ENCODE measurements at regions not wholly inside any gene's neighbourhood (a gene's known extent, or its start where the extent isn't known, plus 50 kb on each side); places are given as distances from the start of the nearest gene placed in this dataset.

DNA sequence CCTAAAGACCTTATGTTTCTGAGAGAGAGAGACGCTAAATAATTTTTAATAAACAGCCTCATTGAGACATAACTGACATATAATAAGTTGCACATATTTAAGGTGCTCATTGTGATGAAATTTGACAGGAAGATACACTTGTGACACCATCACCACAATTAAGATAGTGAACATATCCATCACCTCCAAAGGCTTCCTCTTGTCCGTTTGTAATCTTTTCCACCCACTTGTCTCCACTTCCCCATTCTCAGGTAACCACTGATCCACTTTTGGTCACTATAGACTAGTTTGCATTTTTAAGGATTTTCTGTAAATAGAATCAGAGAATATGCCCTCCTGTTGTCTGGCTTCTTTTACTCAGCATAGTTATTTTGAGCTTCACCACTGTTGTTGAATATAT is 195.1 kb upstream of the WDR11 start:
- Histone ChIP-seq H3K27ac (ENCODE audit: low read depth in 1 of 2, low read length in 2 of 2) (no peak overlapping the region), H3K36me3 (replicated peaks in 1 of 2; ENCODE audit: control insufficient read depth in 1 of 2, insufficient read depth in 2 of 2, low read length in 2 of 2) (no peaks in the 10 kb centered on the region), H3K79me2 (ENCODE audit: insufficient read depth, low read length) (no peaks in the 10 kb centered on the region), H3K4me2 (replicated peaks; ENCODE audit: extremely low read depth, low read length, poor library complexity, severe bottlenecking) (no peak overlapping the region), H3K27me3 (ENCODE audit: control insufficient read depth in 2 of 2, insufficient read depth in 2 of 2, low read length in 2 of 2) (no peaks in the 10 kb centered on the region), H3K9me3 (replicated peaks in 1 of 2; ENCODE audit: control insufficient read depth in 1 of 2, insufficient read depth in 1 of 2, low read length in 2 of 2) (no peaks in the 10 kb centered on the region), H2AFZ (ENCODE audit: insufficient read depth, low read depth, low read length, poor library complexity, severe bottlenecking) (no peak overlapping the region), H3K4me3 (replicated peaks in 1 of 3; ENCODE audit: low read depth in 2 of 3, low read length in 3 of 3) (no peak overlapping the region), H3K4me1 (ENCODE audit: control insufficient read depth in 1 of 2, insufficient read depth in 2 of 2, low read length in 2 of 2) (peaks cover 6 to 7% of the 10 kb centered on the region in 2 donors), H4K20me1 (ENCODE audit: insufficient read depth, low read length) (no peaks in the 10 kb centered on the region), H3K9ac (ENCODE audit: insufficient read depth, low read length, poor library complexity, severe bottlenecking) (no peak overlapping the region)
- H3K9me3 Mint-ChIP-seq, result peaks cover 0 to 2% (median 0%) of the 10 kb centered on the region in 7 donors
- no peak overlapping the region for H3K4me3 Mint-ChIP-seq
- WGBS (ENCODE audit: insufficient coverage), result no CpG with 5 or more reads among the region's 2 CpGs
- no peak for TF ChIP-seq CTCF (IDR thresholded peaks at IDR 0.05)
- H3K4me1 Mint-ChIP-seq, result peaks cover 14% of the 10 kb centered on the region
- H3K36me3 Mint-ChIP-seq, result no peaks in the 10 kb centered on the region
- H3K27me3 Mint-ChIP-seq (ENCODE audit: low read depth in 3 of 3), result peaks cover 0 to 2% (median 0%) of the 10 kb centered on the region in 3 donors
- no peak for DNase-seq
- intact Hi-C loops (cut with micrococcal nuclease), result no loop called here
- no peak overlapping the region for H3K27ac Mint-ChIP-seq

DNA sequence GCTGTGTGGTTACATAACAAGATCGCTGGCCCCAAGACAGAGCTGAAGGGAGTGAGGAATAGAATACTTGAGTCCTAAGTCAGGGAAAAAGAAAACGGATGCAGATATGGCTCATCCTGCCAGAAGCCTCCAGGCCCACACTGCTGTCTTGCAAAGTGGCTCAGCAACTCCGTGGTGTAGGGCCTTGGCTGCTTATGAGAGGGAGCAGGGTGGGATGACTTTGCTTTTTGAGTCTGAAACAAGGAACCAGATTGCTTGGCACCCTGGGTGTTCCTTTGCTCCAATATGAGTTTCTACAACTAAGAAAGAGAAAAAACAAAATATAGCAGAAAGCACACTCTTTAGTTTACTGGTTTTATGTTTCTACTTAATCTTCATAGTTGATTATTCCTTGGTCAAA is 193.8 kb upstream of the WDR11 start:
- Histone ChIP-seq H3K4me3 (replicated peaks in 1 of 3; ENCODE audit: low read depth in 2 of 3, low read length in 3 of 3) (no peak overlapping the region), H3K9me3 (replicated peaks in 1 of 2; ENCODE audit: control insufficient read depth in 1 of 2, insufficient read depth in 1 of 2, low read length in 2 of 2) (no peaks in the 10 kb centered on the region), H3K4me1 (ENCODE audit: control insufficient read depth in 1 of 2, insufficient read depth in 2 of 2, low read length in 2 of 2) (peaks cover 6 to 7% of the 10 kb centered on the region in 2 donors), H4K20me1 (ENCODE audit: insufficient read depth, low read length) (no peaks in the 10 kb centered on the region), H3K9ac (ENCODE audit: insufficient read depth, low read length, poor library complexity, severe bottlenecking) (no peak overlapping the region), H3K79me2 (ENCODE audit: insufficient read depth, low read length) (no peaks in the 10 kb centered on the region), H3K27ac (ENCODE audit: low read depth in 1 of 2, low read length in 2 of 2) (peak overlapping the region in 1 of 2 donors; percentile 22), H2AFZ (ENCODE audit: insufficient read depth, low read depth, low read length, poor library complexity, severe bottlenecking) (peak overlapping the region; percentile 6), H3K36me3 (replicated peaks in 1 of 2; ENCODE audit: control insufficient read depth in 1 of 2, insufficient read depth in 2 of 2, low read length in 2 of 2) (no peaks in the 10 kb centered on the region), H3K4me2 (replicated peaks; ENCODE audit: extremely low read depth, low read length, poor library complexity, severe bottlenecking) (no peak overlapping the region), H3K27me3 (ENCODE audit: control insufficient read depth in 2 of 2, insufficient read depth in 2 of 2, low read length in 2 of 2) (no peaks in the 10 kb centered on the region)
- Mint-ChIP-seq H3K27ac (no peak overlapping the region), H3K4me3 (peak overlapping the region in 1 of 2 donors; percentile 23), H3K27me3 (ENCODE audit: low read depth in 3 of 3) (peaks cover 2% of the 10 kb centered on the region in 3 donors), H3K4me1 (peaks cover 14% of the 10 kb centered on the region), H3K9me3 (peaks cover 0 to 2% (median 0%) of the 10 kb centered on the region in 7 donors), H3K36me3 (no peaks in the 10 kb centered on the region)
- no peak for TF ChIP-seq CTCF (IDR thresholded peaks at IDR 0.05)
- intact Hi-C loops (cut with micrococcal nuclease), result no loop called here
- DNase-seq, result peak in 1 of 3 donors; percentile 26
- WGBS (ENCODE audit: insufficient coverage), result 0% methylated on average over 3 of the region's 3 CpGs

Measured in CD14-positive monocyte (primary cell).